AG04450 (cell line): ENCODE measurements at regions not wholly inside any gene's neighbourhood (a gene's known extent, or its start where the extent isn't known, plus 50 kb on each side); places are given as distances from the start of the nearest gene placed in this dataset.

Source experiments
- CTCF ChIA-PET: fragments of 300-600, 350-600 bp; formaldehyde crosslinking; extraction: SDS; loops from one replicate; lab custom pipeline; 2022; ENCODE audit warnings: antibody characterized with exemption, inconsistent platforms; lab: Charles Lee
- POLR2A ChIA-PET: fragments of 350-600 bp; formaldehyde crosslinking; extraction: SDS; loops from one replicate; lab custom pipeline; 2021; ENCODE audit warnings: antibody characterized with exemption, inconsistent platforms; lab: Yijun Ruan, JAX
- DNase-seq: peaks from one replicate; pipeline ENCODE4 v3.0.0-alpha.2; 2011; ENCODE audit warnings: low read depth, low spot score
- H3K27ac ChIP-seq: one replicate; pipeline ENCODE4 v1.5.1; 2012; ENCODE audit warnings: low read depth, low read length, control low read depth
- H3K27me3 ChIP-seq: one replicate; pipeline ENCODE4 v1.6.0; 2012; ENCODE audit warnings: low read length; ENCODE audit not compliant: control insufficient read depth, insufficient read depth
- H3K4me3 ChIP-seq: 2 replicates; pipeline ENCODE4 v1.5.1; 2011; ENCODE audit warnings: mild to moderate bottlenecking, low read depth, low read length, control low read depth
- H3K9me3 ChIP-seq: 2 replicates; pipeline ENCODE4 v1.5.1; 2012; ENCODE audit warnings: low read length; ENCODE audit not compliant: control insufficient read depth, insufficient read depth
- TF ChIP-seq, protein P1 (sequence below): IDR thresholded peaks from 2 replicates; pipeline ENCODE4 v1.5.1; 2011; ENCODE audit warnings: low read depth, low read length, control low read depth, inconsistent platforms

DNA sequence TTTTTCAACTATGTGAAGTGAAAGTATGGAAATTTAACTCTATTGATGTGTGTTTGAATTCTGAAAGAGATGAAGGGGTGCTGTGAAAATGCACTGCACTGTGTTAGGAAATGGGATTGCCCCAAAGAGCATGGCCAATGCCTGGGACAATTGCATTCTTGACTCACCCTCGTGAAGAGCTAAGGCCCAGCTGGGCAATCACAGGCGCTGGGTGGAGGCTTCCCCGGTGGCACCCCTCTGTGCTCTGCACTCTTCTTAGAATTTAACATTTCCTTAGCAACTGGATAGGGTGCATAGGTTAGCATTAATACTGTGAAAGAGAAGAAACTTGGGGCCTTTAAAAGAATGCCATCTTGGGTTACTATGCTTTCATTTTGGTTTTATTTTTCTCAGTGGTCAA, 179.9 kb upstream of the GOLIM4 start:
- TF ChIP-seq, protein P1, sequence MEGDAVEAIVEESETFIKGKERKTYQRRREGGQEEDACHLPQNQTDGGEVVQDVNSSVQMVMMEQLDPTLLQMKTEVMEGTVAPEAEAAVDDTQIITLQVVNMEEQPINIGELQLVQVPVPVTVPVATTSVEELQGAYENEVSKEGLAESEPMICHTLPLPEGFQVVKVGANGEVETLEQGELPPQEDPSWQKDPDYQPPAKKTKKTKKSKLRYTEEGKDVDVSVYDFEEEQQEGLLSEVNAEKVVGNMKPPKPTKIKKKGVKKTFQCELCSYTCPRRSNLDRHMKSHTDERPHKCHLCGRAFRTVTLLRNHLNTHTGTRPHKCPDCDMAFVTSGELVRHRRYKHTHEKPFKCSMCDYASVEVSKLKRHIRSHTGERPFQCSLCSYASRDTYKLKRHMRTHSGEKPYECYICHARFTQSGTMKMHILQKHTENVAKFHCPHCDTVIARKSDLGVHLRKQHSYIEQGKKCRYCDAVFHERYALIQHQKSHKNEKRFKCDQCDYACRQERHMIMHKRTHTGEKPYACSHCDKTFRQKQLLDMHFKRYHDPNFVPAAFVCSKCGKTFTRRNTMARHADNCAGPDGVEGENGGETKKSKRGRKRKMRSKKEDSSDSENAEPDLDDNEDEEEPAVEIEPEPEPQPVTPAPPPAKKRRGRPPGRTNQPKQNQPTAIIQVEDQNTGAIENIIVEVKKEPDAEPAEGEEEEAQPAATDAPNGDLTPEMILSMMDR = no peak
- CTCF ChIA-PET = no interaction called here
- DNase-seq = no peak
- H3K27ac ChIP-seq = no peak overlapping the region
- H3K9me3 ChIP-seq = no peaks in the 10 kb centered on the region
- POLR2A ChIA-PET = no interaction called here
- no peaks in the 10 kb centered on the region for H3K27me3 ChIP-seq
- no peak overlapping the region for H3K4me3 ChIP-seq

DNA sequence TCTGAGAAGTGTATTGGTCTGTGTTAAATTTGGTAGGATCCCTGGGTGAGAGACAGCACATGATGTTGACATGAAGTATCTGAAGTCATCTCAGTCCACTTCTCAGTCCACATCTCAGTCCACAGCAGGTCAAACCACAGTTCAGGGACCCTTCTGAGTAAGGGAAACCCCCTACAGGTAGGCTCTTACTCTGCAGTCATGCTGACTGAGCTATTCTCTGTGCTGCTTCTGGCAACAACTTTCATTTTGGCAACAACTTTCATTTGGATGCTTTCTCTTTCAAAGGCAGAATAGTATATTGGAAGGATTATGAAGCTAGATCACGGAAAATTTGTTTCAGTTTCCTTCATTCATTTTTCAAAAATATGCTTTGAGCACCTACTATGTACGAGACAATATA, 178.2 kb upstream of the GOLIM4 start:
- H3K27me3 ChIP-seq = no peaks in the 10 kb centered on the region
- CTCF ChIA-PET = no interaction called here
- no peak overlapping the region for H3K27ac ChIP-seq
- DNase-seq = no peak
- POLR2A ChIA-PET = no interaction called here
- TF ChIP-seq, protein P1 = no peak
- H3K4me3 ChIP-seq = no peak overlapping the region
- no peaks in the 10 kb centered on the region for H3K9me3 ChIP-seq

DNA sequence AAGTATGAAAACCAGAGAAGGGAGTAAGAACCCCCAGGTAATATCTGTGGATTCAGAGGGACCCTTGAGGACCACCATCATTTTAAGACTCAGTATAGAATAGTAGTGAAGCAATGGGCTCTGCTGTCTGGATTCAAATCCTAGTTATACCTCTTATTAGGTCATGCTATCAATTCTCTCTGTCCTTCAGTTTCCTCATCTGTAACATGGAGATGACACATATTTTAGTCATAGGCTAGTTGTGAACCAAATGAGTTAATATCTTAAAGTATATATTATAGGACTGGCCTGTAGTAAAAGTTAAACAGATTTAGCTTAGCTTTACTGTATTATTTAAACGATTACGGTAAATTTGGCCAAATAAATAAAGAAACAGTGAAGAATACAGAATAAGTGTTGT, 177.3 kb upstream of the GOLIM4 start:
- Histone ChIP-seq H3K9me3 (no peaks in the 10 kb centered on the region), H3K4me3 (no peak overlapping the region), H3K27ac (no peak overlapping the region), H3K27me3 (no peaks in the 10 kb centered on the region)
- CTCF ChIA-PET = no interaction called here
- POLR2A ChIA-PET = no interaction called here
- no peak for DNase-seq
- TF ChIP-seq, protein P1 = no peak

DNA sequence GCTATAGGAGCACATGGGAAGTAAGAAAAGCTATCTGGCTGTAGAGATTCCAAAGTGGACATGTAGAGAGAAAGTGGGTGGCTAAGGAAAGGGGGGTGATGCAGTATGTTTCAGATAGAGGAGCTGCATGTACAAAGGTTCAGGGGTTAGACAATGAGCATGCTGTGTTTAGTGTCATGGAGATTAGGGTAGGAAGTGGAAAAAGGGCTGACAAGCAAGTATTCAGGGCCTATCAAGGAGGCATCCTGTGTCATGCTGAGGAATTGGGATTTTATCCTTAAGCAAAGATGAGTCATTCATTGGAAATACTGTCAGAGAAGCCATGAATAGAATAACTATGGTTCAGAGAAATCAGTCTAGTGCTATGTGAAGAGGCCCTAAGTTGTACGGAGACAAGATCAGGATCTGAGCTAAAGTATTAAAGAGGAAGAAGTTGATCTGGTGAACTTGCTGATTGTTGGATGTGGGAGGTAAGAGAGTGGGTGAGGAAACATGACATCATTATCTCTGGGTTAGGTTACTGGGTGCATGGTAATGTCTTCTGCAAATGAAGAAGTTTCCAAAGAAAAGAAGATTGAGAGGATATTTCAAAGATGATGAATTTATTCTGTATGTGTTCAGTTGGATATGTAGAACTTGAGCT, 176.7 kb upstream of the GOLIM4 start:
- DNase-seq = no peak
- Histone ChIP-seq H3K27ac (no peak overlapping the region), H3K4me3 (no peak overlapping the region), H3K27me3 (no peaks in the 10 kb centered on the region), H3K9me3 (no peaks in the 10 kb centered on the region)
- TF ChIP-seq, protein P1 = no peak
- ChIA-PET POLR2A (no interaction called here), CTCF (no interaction called here)

DNA sequence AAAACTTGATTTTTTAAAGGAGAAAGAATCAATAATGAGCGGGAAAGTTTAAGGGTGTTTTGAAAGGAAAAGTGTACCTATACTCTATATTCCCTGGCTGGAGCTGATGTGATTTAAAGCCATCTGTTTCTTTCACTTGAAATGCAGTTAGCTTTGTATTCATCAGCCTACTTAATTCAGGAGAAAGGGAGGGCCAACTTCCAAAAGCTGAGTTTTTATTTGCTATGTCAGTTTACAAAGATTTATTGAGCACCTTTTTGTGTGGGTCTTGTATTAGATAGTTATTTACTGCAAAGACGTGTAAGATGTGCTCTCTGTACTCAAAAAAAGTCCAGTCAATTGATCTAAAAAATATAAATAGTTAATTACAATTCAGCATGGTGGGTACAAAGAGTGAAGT, 176.2 kb upstream of the GOLIM4 start:
- TF ChIP-seq, protein P1 = no peak
- no peak for DNase-seq
- CTCF ChIA-PET = no interaction called here
- POLR2A ChIA-PET = no interaction called here
- H3K9me3 ChIP-seq = no peaks in the 10 kb centered on the region
- no peaks in the 10 kb centered on the region for H3K27me3 ChIP-seq
- no peak overlapping the region for H3K27ac ChIP-seq
- H3K4me3 ChIP-seq = no peak overlapping the region
